ENCODE measurements at regions not wholly inside any gene's neighbourhood (a gene's known extent, or its start where the extent isn't known, plus 50 kb on each side); places are given as distances from the start of the nearest gene placed in this dataset.

DNA sequence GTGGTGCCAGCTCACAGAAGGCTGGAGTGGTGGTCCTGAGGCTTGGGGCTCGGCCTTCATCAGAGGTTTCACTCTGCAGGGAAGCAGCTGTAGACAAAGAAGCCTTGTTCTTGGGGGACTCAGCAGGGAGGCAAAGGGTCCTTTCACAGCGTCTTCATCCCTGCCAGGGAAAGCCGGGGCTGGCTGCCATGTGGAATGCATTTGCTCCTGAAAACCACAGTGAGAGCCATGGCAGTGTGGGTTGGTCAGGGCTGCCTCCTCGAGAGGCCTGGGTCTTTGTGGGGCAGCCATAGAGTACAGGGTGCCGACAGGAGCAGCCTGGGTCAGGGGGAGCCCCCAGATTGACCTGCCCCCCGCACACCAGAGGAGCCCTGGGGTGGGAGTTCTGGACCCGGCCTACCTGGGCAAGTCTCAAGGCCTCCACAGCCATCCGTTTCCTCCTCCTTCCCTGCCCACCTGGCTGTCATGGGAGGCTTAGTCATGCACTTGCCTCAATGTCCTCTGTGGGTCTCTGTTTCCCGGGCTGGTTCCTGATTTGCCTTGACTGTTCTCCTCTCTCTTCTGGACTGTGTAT, 144.0 kb downstream of the CDC5L start:
- TF ChIP-seq SIN3A (IDR thresholded peaks at IDR 0.05; ENCODE audit: borderline replicate concordance, insufficient read depth, low read depth, low read length) (no peak), TCF7L2 (IDR thresholded peaks at IDR 0.05; ENCODE audit: low read depth, low read length) (no peak), POLR2AphosphoS5 (IDR thresholded peaks at IDR 0.05; ENCODE audit: low read depth, low read length) (no peak)
- TF ChIP-seq, protein P1, sequence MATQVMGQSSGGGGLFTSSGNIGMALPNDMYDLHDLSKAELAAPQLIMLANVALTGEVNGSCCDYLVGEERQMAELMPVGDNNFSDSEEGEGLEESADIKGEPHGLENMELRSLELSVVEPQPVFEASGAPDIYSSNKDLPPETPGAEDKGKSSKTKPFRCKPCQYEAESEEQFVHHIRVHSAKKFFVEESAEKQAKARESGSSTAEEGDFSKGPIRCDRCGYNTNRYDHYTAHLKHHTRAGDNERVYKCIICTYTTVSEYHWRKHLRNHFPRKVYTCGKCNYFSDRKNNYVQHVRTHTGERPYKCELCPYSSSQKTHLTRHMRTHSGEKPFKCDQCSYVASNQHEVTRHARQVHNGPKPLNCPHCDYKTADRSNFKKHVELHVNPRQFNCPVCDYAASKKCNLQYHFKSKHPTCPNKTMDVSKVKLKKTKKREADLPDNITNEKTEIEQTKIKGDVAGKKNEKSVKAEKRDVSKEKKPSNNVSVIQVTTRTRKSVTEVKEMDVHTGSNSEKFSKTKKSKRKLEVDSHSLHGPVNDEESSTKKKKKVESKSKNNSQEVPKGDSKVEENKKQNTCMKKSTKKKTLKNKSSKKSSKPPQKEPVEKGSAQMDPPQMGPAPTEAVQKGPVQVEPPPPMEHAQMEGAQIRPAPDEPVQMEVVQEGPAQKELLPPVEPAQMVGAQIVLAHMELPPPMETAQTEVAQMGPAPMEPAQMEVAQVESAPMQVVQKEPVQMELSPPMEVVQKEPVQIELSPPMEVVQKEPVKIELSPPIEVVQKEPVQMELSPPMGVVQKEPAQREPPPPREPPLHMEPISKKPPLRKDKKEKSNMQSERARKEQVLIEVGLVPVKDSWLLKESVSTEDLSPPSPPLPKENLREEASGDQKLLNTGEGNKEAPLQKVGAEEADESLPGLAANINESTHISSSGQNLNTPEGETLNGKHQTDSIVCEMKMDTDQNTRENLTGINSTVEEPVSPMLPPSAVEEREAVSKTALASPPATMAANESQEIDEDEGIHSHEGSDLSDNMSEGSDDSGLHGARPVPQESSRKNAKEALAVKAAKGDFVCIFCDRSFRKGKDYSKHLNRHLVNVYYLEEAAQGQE (IDR thresholded peaks at IDR 0.05; ENCODE audit: insufficient read depth in 1 of 2, low read depth in 2 of 2, low read length in 1 of 2), result no peak
- TF ChIP-seq, protein P2, sequence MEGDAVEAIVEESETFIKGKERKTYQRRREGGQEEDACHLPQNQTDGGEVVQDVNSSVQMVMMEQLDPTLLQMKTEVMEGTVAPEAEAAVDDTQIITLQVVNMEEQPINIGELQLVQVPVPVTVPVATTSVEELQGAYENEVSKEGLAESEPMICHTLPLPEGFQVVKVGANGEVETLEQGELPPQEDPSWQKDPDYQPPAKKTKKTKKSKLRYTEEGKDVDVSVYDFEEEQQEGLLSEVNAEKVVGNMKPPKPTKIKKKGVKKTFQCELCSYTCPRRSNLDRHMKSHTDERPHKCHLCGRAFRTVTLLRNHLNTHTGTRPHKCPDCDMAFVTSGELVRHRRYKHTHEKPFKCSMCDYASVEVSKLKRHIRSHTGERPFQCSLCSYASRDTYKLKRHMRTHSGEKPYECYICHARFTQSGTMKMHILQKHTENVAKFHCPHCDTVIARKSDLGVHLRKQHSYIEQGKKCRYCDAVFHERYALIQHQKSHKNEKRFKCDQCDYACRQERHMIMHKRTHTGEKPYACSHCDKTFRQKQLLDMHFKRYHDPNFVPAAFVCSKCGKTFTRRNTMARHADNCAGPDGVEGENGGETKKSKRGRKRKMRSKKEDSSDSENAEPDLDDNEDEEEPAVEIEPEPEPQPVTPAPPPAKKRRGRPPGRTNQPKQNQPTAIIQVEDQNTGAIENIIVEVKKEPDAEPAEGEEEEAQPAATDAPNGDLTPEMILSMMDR (IDR thresholded peaks at IDR 0.05), result no peak
- no TSS peak for BruUV-seq (replicated peaks)
- ATAC-seq (no peak), DNase-seq (ENCODE audit: low read depth, low spot score) (no peak)
- in situ Hi-C loops (cut with HindIII; ENCODE audit: low pct_unique_long_range_greater_than_20kb, low sequenced_read_pairs), result no loop called here
- no peaks in the 10 kb centered on the region for H3K9me3 ChIP-seq (ENCODE audit: control insufficient read depth, insufficient read depth, low read depth, low read length)
- ChIA-PET CTCF (interaction anchor here (1.0 kb wide), 1 partner anchor 62 kb away, joined by 3 read pairs; no protein-coding TSS in a partner anchor), POLR2A (no interaction called here)
- H3K27ac ChIP-seq (ENCODE audit: low read length), result no peak overlapping the region
- H3K36me3 ChIP-seq (ENCODE audit: control insufficient read depth, insufficient read depth, low read length), result no peaks in the 10 kb centered on the region
- intact Hi-C loops (cut with micrococcal nuclease; ENCODE audit: unreplicated experiment), result no loop called here
- H3K4me1 ChIP-seq (ENCODE audit: control insufficient read depth, insufficient read depth, low read length), result no peaks in the 10 kb centered on the region
- H3K4me3 ChIP-seq (ENCODE audit: low read depth in 2 of 2, low read length in 2 of 2), result no peak overlapping the region
- H3K27me3 ChIP-seq (ENCODE audit: control insufficient read depth, insufficient read depth, low read length), result no peaks in the 10 kb centered on the region

DNA sequence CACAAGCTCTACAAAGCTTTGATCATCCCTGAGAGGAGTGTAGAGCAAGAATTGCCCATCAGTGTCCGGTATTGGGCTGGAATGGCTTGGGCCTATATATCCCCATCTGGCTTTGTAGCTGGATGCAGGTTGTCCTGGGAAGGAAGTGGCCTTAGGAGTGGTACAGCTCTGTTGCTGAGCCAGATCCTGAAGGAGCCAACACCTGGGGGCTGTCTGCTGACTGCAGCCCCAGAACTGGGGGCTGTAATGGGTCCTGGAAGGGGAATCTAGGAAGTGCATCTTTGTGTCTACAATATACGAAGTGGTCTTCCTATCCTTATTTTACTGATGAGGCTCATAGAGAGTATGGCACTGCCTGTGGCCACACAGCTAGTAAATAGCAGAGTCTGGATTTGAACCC, 145.9 kb downstream of the CDC5L start:
- DNase-seq (ENCODE audit: low read depth, low spot score), result no peak
- Histone ChIP-seq H3K9me3 (ENCODE audit: control insufficient read depth, insufficient read depth, low read depth, low read length) (no peaks in the 10 kb centered on the region), H3K4me1 (ENCODE audit: control insufficient read depth, insufficient read depth, low read length) (no peaks in the 10 kb centered on the region), H3K27me3 (ENCODE audit: control insufficient read depth, insufficient read depth, low read length) (no peaks in the 10 kb centered on the region), H3K4me3 (ENCODE audit: low read depth in 2 of 2, low read length in 2 of 2) (no peak overlapping the region), H3K36me3 (ENCODE audit: control insufficient read depth, insufficient read depth, low read length) (no peaks in the 10 kb centered on the region), H3K27ac (ENCODE audit: low read length) (no peak overlapping the region)
- TF ChIP-seq, protein P1 (IDR thresholded peaks at IDR 0.05; ENCODE audit: insufficient read depth in 1 of 2, low read depth in 2 of 2, low read length in 1 of 2), result no peak
- TF ChIP-seq POLR2AphosphoS5 (IDR thresholded peaks at IDR 0.05; ENCODE audit: low read depth, low read length) (no peak), SIN3A (IDR thresholded peaks at IDR 0.05; ENCODE audit: borderline replicate concordance, insufficient read depth, low read depth, low read length) (no peak), TCF7L2 (IDR thresholded peaks at IDR 0.05; ENCODE audit: low read depth, low read length) (no peak)
- TF ChIP-seq, protein P2 (IDR thresholded peaks at IDR 0.05), result no peak
- CTCF ChIA-PET, result no interaction called here
- no TSS peak for BruUV-seq (replicated peaks)
- intact Hi-C loops (cut with micrococcal nuclease; ENCODE audit: unreplicated experiment), result no loop called here
- ATAC-seq, result no peak
- in situ Hi-C loops (cut with HindIII; ENCODE audit: low pct_unique_long_range_greater_than_20kb, low sequenced_read_pairs), result no loop called here
- POLR2A ChIA-PET, result no interaction called here
